Thyroid gland (tissue), 4 donors: ENCODE measurements at regions not wholly inside any gene's neighbourhood (a gene's known extent, or its start where the extent isn't known, plus 50 kb on each side); places are given as distances from the start of the nearest gene placed in this dataset.

ENCODE experiments used
- DNase-seq, 2 donors: peaks; one replicate each; pipeline ENCODE4 v3.0.0-alpha.2; 2019
- H3K27ac ChIP-seq, 3 donors: fragments of 200-600 bp; sonication (generic); 1 replicate in 2 of 3; 2 replicates in 1 of 3; pipeline ENCODE4 v1.5.1; 2016 to 2019; ENCODE audit warnings: mild to moderate bottlenecking in 1 of 3, moderate library complexity in 1 of 3
- H3K27me3 ChIP-seq: fragments of 200-600 bp; sonication (generic); one replicate; pipeline ENCODE4 v1.5.1; 2019
- H3K36me3 ChIP-seq, 2 donors: fragments of 200-600 bp; sonication (generic); one replicate each; pipeline ENCODE4 v1.5.1; 2016 to 2019
- H3K4me1 ChIP-seq, 2 donors: fragments of 200-600 bp; sonication (generic); one replicate each; pipeline ENCODE4 v1.5.1; 2017 to 2019
- H3K4me3 ChIP-seq, 3 donors: fragments of 200-600 bp; sonication (generic); replicated peaks in 1 of 3; 1 replicate in 2 of 3; 2 replicates in 1 of 3; pipeline ENCODE4 v1.5.1; 2016; ENCODE audit warnings: mild to moderate bottlenecking in 1 of 3
- H3K9me3 ChIP-seq: fragments of 200-600 bp; sonication (generic); one replicate; pipeline ENCODE4 v1.5.1; 2017
- CTCF ChIP-seq, 6 experiments: fragments of 200-600 bp in 3 of 6; fragments of 450-650 bp in 3 of 6; sonication (generic) in 3 of 6; IDR thresholded peaks; one replicate each; pipeline ENCODE4 v1.5.1; 2016 to 2019; ENCODE audit warnings: antibody characterized with exemption in 6 of 6, mild to moderate bottlenecking in 2 of 6, inconsistent platforms in 1 of 6, moderate library complexity in 1 of 6
- POLR2A ChIP-seq, 2 donors: fragments of 450-650 bp; IDR thresholded peaks; one replicate each; pipeline ENCODE4 v1.6.1; 2017; ENCODE audit warnings: antibody characterized with exemption in 2 of 2, mild to moderate bottlenecking in 2 of 2, moderate library complexity in 1 of 2
- WGBS, 2 donors: methylation state at CpG; one replicate each; pipeline ENCODE4 v1.1.5; 2017; 5-methylcytosine and 5-hydroxymethylcytosine counted together
- intact Hi-C: fragments of 100-400 bp; cut with DNase I; formaldehyde crosslinking; loops from one replicate; pipeline ENCODE4 v1.15.1; 2023

GRCh38 chr20:11304795-11305194, 612.9 kb upstream of the BTBD3 start:
- Histone ChIP-seq H3K27ac (no peak overlapping the region), H3K27me3 (no peaks in the 10 kb centered on the region), H3K36me3 (no peaks in the 10 kb centered on the region), H3K9me3 (no peaks in the 10 kb centered on the region), H3K4me3 (no peak overlapping the region), H3K4me1 (no peaks in the 10 kb centered on the region)
- TF ChIP-seq POLR2A (IDR thresholded peaks at IDR 0.05): no peak
- no peak for TF ChIP-seq CTCF (IDR thresholded peaks at IDR 0.05)
- intact Hi-C loops: no loop called here
- 87% methylated on average over 3 of the region's 3 CpGs for WGBS, 2 donors
- no peak for DNase-seq

- no peaks in the 10 kb centered on the region for H3K27me3 ChIP-seq
- no peaks in the 10 kb centered on the region for H3K9me3 ChIP-seq
- H3K27ac ChIP-seq: no peak overlapping the region
- no peaks in the 10 kb centered on the region for H3K36me3 ChIP-seq
- H3K4me1 ChIP-seq: no peaks in the 10 kb centered on the region
- no peak for TF ChIP-seq CTCF (IDR thresholded peaks at IDR 0.05)
- intact Hi-C loops: no loop called here
- DNase-seq: no peak
- 77 to 92% methylated on average over 2 of the region's 2 CpGs for WGBS, 2 donors
- no peak overlapping the region for H3K4me3 ChIP-seq
Measured at GRCh38 chr20:11305406-11305805, 612.3 kb upstream of the BTBD3 start.

GRCh38 chr20:11311659-11312224, 606.0 kb upstream of the BTBD3 start:
- 85 to 92% methylated on average over 3 of the region's 3 CpGs for WGBS, 2 donors

GRCh38 chr20:11315525-11315924, 602.2 kb upstream of the BTBD3 start:
- no peaks in the 10 kb centered on the region for H3K36me3 ChIP-seq
- H3K27me3 ChIP-seq: no peaks in the 10 kb centered on the region
- H3K4me1 ChIP-seq: no peaks in the 10 kb centered on the region
- DNase-seq: no peak
- no peaks in the 10 kb centered on the region for H3K9me3 ChIP-seq
- no peak overlapping the region for H3K27ac ChIP-seq
- H3K4me3 ChIP-seq: no peak overlapping the region
- TF ChIP-seq CTCF (IDR thresholded peaks at IDR 0.05) (no peak), POLR2A (IDR thresholded peaks at IDR 0.05) (no peak)
- intact Hi-C loops: no loop called here
- 87 to 90% methylated on average over 2 of the region's 2 CpGs for WGBS, 2 donors

More at GRCh38 chr20:11311659-11312224, 606.0 kb upstream of the BTBD3 start:
- no peaks in the 10 kb centered on the region for H3K9me3 ChIP-seq
- TF ChIP-seq POLR2A (IDR thresholded peaks at IDR 0.05) (no peak), CTCF (IDR thresholded peaks at IDR 0.05) (no peak)
- H3K4me3 ChIP-seq: no peak overlapping the region
- no peak for DNase-seq
- no peak overlapping the region for H3K27ac ChIP-seq
- intact Hi-C loops: no loop called here
- no peaks in the 10 kb centered on the region for H3K27me3 ChIP-seq
- H3K4me1 ChIP-seq: no peaks in the 10 kb centered on the region
- no peaks in the 10 kb centered on the region for H3K36me3 ChIP-seq

- Histone ChIP-seq H3K9me3 (no peaks in the 10 kb centered on the region), H3K27me3 (no peaks in the 10 kb centered on the region), H3K27ac (no peak overlapping the region), H3K4me1 (no peaks in the 10 kb centered on the region), H3K36me3 (no peaks in the 10 kb centered on the region), H3K4me3 (no peak overlapping the region)
- TF ChIP-seq CTCF (IDR thresholded peaks at IDR 0.05) (no peak), POLR2A (IDR thresholded peaks at IDR 0.05) (no peak)
- intact Hi-C loops: no loop called here
- DNase-seq: no peak
Measured at GRCh38 chr20:11316244-11316643, 601.4 kb upstream of the BTBD3 start.
